Epithelial cell of proximal tubule (primary cell): ENCODE measurements at regions not wholly inside any gene's neighbourhood (a gene's known extent, or its start where the extent isn't known, plus 50 kb on each side); places are given as distances from the start of the nearest gene placed in this dataset.

Experiments
- DNase-seq: peaks from one replicate; pipeline ENCODE4 v3.0.0-alpha.2; 2011; ENCODE audit warnings: low read depth
- H3K4me3 ChIP-seq: 2 replicates; pipeline ENCODE4 v1.5.1; 2011; ENCODE audit warnings: low read depth, mild to moderate bottlenecking, low read length
- CTCF ChIP-seq: conservative IDR thresholded peaks from 2 replicates; pipeline ENCODE4 v1.5.1; 2012; ENCODE audit warnings: low read depth, mild to moderate bottlenecking, low read length

- H3K4me3 ChIP-seq, result no peak overlapping the region
- no peak for TF ChIP-seq CTCF
- no peak for DNase-seq
Measured at GRCh38 chr5:133788121-133788520, 175.8 kb upstream of the FSTL4 start.

- TF ChIP-seq CTCF, result no peak
- no peak overlapping the region for H3K4me3 ChIP-seq
- DNase-seq, result no peak
Measured at GRCh38 chr5:133786420-133786819, 174.1 kb upstream of the FSTL4 start.

- no peak for DNase-seq
- no peak overlapping the region for H3K4me3 ChIP-seq
- no peak for TF ChIP-seq CTCF
Measured at GRCh38 chr5:133785182-133785581, 172.8 kb upstream of the FSTL4 start.

GRCh38 chr5:133783481-133783880 lies 171.1 kb upstream of the FSTL4 start:
- no peak for TF ChIP-seq CTCF
- no peak for DNase-seq
- H3K4me3 ChIP-seq, result no peak overlapping the region

- DNase-seq, result no peak
- no peak overlapping the region for H3K4me3 ChIP-seq
- TF ChIP-seq CTCF, result no peak
Measured at GRCh38 chr5:133782736-133783135, 170.4 kb upstream of the FSTL4 start.

- no peak for DNase-seq
- no peak for TF ChIP-seq CTCF
- H3K4me3 ChIP-seq, result no peak overlapping the region
Measured at GRCh38 chr5:133781436-133782225, 169.3 kb upstream of the FSTL4 start.

GRCh38 chr5:133780619-133781280 lies 168.4 kb upstream of the FSTL4 start:
- no peak overlapping the region for H3K4me3 ChIP-seq
- TF ChIP-seq CTCF, result no peak
- no peak for DNase-seq
